ENCODE measurements at regions not wholly inside any gene's neighbourhood (a gene's known extent, or its start where the extent isn't known, plus 50 kb on each side); places are given as distances from the start of the nearest gene placed in this dataset.

DNA sequence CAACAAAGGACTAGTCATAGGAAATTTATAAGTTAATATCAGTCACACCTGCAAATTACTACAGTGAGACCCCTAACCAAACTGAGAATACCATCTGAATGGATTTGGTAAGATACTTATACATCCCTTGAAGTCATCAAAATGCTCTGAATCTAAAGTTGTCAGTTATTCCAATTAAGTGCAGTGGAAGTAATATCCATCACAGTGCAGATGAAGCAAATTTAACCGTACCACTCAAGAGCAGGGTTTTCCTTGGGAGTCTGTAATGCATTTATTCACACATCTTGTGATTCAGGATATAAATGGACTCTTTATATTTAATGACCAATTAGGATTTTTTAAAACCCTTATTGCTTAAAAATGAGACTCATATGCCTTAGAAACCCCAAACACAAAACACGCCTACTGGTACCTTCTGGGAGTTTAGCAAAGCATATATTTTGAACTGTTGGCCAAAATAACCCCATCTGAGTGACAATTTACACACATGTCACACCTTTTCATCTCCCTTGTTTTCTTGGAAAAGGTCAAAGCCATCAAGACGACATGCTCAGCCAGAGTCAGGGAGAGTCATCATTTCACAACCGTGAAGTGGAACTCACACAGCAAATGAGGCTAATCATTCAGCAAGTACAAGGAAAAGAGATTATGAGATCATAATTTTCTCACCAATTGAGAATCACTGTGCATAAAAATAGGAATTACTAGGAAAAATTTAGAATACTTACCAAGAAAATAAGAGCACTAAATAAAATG, 303.7 kb downstream of the HNRNPD start:
- CTCF ChIA-PET: no interaction called here
- Histone ChIP-seq H3K4me3 (ENCODE audit: low read depth, low read length) (no peak overlapping the region), H3K27me3 (ENCODE audit: control insufficient read depth, insufficient read depth, low read length) (no peaks in the 10 kb centered on the region), H3K9me3 (ENCODE audit: control insufficient read depth, insufficient read depth, low read length) (no peaks in the 10 kb centered on the region), H3K27ac (ENCODE audit: low read depth, low read length) (no peak overlapping the region)
- POLR2A ChIA-PET: no interaction called here
- TF ChIP-seq, protein P1, sequence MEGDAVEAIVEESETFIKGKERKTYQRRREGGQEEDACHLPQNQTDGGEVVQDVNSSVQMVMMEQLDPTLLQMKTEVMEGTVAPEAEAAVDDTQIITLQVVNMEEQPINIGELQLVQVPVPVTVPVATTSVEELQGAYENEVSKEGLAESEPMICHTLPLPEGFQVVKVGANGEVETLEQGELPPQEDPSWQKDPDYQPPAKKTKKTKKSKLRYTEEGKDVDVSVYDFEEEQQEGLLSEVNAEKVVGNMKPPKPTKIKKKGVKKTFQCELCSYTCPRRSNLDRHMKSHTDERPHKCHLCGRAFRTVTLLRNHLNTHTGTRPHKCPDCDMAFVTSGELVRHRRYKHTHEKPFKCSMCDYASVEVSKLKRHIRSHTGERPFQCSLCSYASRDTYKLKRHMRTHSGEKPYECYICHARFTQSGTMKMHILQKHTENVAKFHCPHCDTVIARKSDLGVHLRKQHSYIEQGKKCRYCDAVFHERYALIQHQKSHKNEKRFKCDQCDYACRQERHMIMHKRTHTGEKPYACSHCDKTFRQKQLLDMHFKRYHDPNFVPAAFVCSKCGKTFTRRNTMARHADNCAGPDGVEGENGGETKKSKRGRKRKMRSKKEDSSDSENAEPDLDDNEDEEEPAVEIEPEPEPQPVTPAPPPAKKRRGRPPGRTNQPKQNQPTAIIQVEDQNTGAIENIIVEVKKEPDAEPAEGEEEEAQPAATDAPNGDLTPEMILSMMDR (IDR thresholded peaks at IDR 0.05; ENCODE audit: low read depth, low read length): no peak
- DNase-seq (ENCODE audit: low read depth, low spot score): no peak

DNA sequence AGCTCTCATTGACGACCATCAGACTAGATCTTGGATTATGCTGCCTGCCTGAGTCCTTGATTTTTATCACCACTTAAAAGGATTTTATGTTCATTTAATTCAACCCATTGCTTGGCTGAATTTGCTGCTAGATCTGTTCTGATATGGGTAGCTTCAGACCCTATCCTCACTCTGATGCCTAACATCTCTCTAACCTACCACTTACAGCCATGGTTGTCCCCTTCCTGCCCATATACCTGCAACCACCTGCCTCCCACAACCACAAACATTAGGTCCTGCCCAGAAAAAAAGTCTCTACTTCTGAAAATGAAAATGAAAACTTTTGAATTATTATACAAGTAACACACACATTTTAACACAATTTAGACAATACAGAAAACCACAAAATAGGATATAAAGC, 310.8 kb downstream of the HNRNPD start:
- POLR2A ChIA-PET: no interaction called here
- CTCF ChIA-PET: no interaction called here
- no peaks in the 10 kb centered on the region for H3K27me3 ChIP-seq (ENCODE audit: control insufficient read depth, insufficient read depth, low read length)
- no peak for DNase-seq (ENCODE audit: low read depth, low spot score)
- H3K27ac ChIP-seq (ENCODE audit: low read depth, low read length): no peak overlapping the region
- no peaks in the 10 kb centered on the region for H3K9me3 ChIP-seq (ENCODE audit: control insufficient read depth, insufficient read depth, low read length)
- TF ChIP-seq, protein P1 (IDR thresholded peaks at IDR 0.05; ENCODE audit: low read depth, low read length): no peak
- no peak overlapping the region for H3K4me3 ChIP-seq (ENCODE audit: low read depth, low read length)

DNA sequence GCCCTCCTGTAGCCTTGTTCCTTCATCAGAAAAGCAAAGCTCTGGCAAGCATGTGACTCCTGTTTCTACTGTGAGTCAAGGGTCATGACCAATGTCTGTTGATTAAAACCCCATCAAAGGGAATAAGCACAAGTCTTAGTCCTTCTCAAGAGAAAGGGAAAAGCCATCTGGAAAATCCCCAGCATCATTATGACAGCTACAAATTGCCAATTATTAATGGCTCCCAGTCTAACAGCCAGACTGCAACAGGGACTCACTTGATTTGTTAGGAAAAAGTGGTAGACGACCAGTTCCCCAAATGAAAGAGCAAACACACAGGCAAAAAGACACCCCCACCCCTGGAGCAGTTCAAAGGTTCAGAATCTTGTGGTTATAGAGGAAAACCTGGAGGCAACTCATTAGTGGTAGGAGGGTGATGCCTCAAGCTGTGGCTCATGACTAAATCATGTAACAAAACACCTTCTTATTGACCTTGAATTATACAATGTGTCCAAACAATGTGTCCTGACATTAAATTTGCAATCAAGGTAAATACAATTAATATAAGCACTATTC, 315.7 kb downstream of the HNRNPD start:
- no peak for DNase-seq (ENCODE audit: low read depth, low spot score)
- ChIA-PET POLR2A (no interaction called here), CTCF (no interaction called here)
- no peaks in the 10 kb centered on the region for H3K27me3 ChIP-seq (ENCODE audit: control insufficient read depth, insufficient read depth, low read length)
- no peaks in the 10 kb centered on the region for H3K9me3 ChIP-seq (ENCODE audit: control insufficient read depth, insufficient read depth, low read length)
- H3K4me3 ChIP-seq (ENCODE audit: low read depth, low read length): no peak overlapping the region
- no peak overlapping the region for H3K27ac ChIP-seq (ENCODE audit: low read depth, low read length)
- TF ChIP-seq, protein P1 (IDR thresholded peaks at IDR 0.05; ENCODE audit: low read depth, low read length): no peak

DNA sequence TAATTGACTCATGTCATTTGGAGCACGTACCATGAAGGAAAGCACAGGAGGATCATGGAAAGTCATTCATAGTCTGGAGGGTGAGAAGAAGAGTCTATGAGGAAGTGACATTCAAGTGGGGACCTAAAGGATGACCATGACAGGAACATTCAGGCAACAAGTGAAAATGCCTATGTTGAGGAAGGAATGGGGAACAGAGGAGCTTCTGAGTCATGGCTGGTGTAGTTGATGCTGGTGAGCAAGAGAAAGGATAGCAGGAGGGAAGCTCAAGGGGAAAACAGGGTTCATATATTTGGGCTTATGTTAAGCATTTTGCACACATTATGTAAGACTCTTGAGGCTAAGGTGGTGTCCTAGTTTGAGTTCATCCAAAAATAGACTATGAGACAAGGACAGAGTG, 318.6 kb downstream of the HNRNPD start:
- POLR2A ChIA-PET: no interaction called here
- no peak for DNase-seq (ENCODE audit: low read depth, low spot score)
- Histone ChIP-seq H3K27ac (ENCODE audit: low read depth, low read length) (no peak overlapping the region), H3K9me3 (ENCODE audit: control insufficient read depth, insufficient read depth, low read length) (no peaks in the 10 kb centered on the region), H3K4me3 (ENCODE audit: low read depth, low read length) (no peak overlapping the region), H3K27me3 (ENCODE audit: control insufficient read depth, insufficient read depth, low read length) (no peaks in the 10 kb centered on the region)
- TF ChIP-seq, protein P1 (IDR thresholded peaks at IDR 0.05; ENCODE audit: low read depth, low read length): no peak
- CTCF ChIA-PET: no interaction called here

DNA sequence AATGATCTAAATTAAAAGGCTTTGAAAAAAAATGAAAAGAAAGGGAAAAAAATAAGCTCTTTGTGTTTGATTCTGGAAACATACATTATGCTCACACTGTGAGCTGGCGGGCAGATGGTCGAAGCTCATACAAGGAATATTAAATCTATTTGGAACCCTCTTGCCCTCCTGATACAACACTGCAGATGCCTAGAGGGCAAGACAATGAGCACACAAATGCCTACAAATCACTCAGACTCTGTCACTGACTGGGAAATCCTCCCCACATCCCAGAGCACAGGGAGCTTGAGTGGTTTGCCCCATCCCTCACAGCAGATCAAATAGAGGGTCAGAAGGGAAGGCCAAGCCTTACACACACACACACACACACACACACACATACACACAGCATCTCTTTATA, 320.4 kb downstream of the HNRNPD start:
- H3K27me3 ChIP-seq (ENCODE audit: control insufficient read depth, insufficient read depth, low read length): no peaks in the 10 kb centered on the region
- no peak overlapping the region for H3K4me3 ChIP-seq (ENCODE audit: low read depth, low read length)
- DNase-seq (ENCODE audit: low read depth, low spot score): no peak
- H3K9me3 ChIP-seq (ENCODE audit: control insufficient read depth, insufficient read depth, low read length): no peaks in the 10 kb centered on the region
- CTCF ChIA-PET: no interaction called here
- H3K27ac ChIP-seq (ENCODE audit: low read depth, low read length): no peak overlapping the region
- POLR2A ChIA-PET: no interaction called here
- TF ChIP-seq, protein P1 (IDR thresholded peaks at IDR 0.05; ENCODE audit: low read depth, low read length): no peak
